Mesendoderm (in vitro differentiated cells): ENCODE measurements at regions not wholly inside any gene's neighbourhood (a gene's known extent, or its start where the extent isn't known, plus 50 kb on each side); places are given as distances from the start of the nearest gene placed in this dataset.
A peak's percentile ranks its signal among the peaks of the same experiment; 100 is the strongest.

Source experiments
- DNase-seq: peaks from one replicate; pipeline ENCODE4 v3.0.0; 2013
- H2AK5ac ChIP-seq: 2 replicates; pipeline ENCODE4 v1.6.1; 2013; ENCODE audit warnings: low read length, inconsistent platforms
- H2BK120ac ChIP-seq: 2 replicates; pipeline ENCODE4 v1.6.1; 2013; ENCODE audit warnings: low read depth, mild to moderate bottlenecking, low read length, moderate library complexity, mixed read lengths
- H2BK15ac ChIP-seq: replicated peaks from 2 replicates; pipeline ENCODE4 v1.6.1; 2013; ENCODE audit warnings: low read depth, mild to moderate bottlenecking, moderate library complexity
- H2BK5ac ChIP-seq: 2 replicates; pipeline ENCODE4 v1.6.1; 2013; ENCODE audit warnings: low read length, inconsistent platforms
- H3K18ac ChIP-seq: 2 replicates; pipeline ENCODE4 v1.6.1; 2013; ENCODE audit warnings: mild to moderate bottlenecking, low read length, mixed read lengths
- H3K23ac ChIP-seq: one replicate; pipeline ENCODE4 v1.6.1; 2013; ENCODE audit warnings: low read length
- H3K27ac ChIP-seq: 2 replicates; pipeline ENCODE4 v1.5.1; 2013; ENCODE audit warnings: low read depth, mild to moderate bottlenecking, inconsistent platforms, low read length, moderate library complexity
- H3K27me3 ChIP-seq: 2 replicates; pipeline ENCODE4 v1.6.1; 2013; ENCODE audit warnings: low read length, control low read depth, mild to moderate bottlenecking, inconsistent platforms; ENCODE audit not compliant: insufficient read depth, poor library complexity
- H3K36me3 ChIP-seq: 2 replicates; pipeline ENCODE4 v1.6.1; 2013; ENCODE audit warnings: low read length, inconsistent platforms; ENCODE audit not compliant: control insufficient read depth, insufficient read depth
- H3K4ac ChIP-seq: one replicate; pipeline ENCODE4 v1.6.1; 2013; ENCODE audit warnings: low read depth, mild to moderate bottlenecking, low read length, moderate library complexity
- H3K4me1 ChIP-seq: 2 replicates; pipeline ENCODE4 v1.6.1; 2013; ENCODE audit warnings: low read depth, low read length, inconsistent platforms; ENCODE audit not compliant: control insufficient read depth
- H3K4me2 ChIP-seq: 2 replicates; pipeline ENCODE4 v1.6.1; 2013; ENCODE audit warnings: low read length
- H3K4me3 ChIP-seq: 2 replicates; pipeline ENCODE4 v1.5.1; 2013; ENCODE audit warnings: mild to moderate bottlenecking, low read length
- H3K56ac ChIP-seq: one replicate; pipeline ENCODE4 v1.6.1; 2013; ENCODE audit warnings: low read length
- H3K79me1 ChIP-seq: 2 replicates; pipeline ENCODE4 v1.6.1; 2013; ENCODE audit warnings: low read length, inconsistent platforms
- H3K79me2 ChIP-seq: 2 replicates; pipeline ENCODE4 v1.6.1; 2013; ENCODE audit warnings: mild to moderate bottlenecking, low read length; ENCODE audit not compliant: control insufficient read depth, insufficient read depth
- H3K9ac ChIP-seq: 2 replicates; pipeline ENCODE4 v1.6.1; 2013; ENCODE audit warnings: low read length, inconsistent platforms
- H4K5ac ChIP-seq: one replicate; pipeline ENCODE4 v1.6.1; 2013; ENCODE audit warnings: low read length
- H4K8ac ChIP-seq: one replicate; pipeline ENCODE4 v1.6.1; 2013; ENCODE audit warnings: low read depth, mild to moderate bottlenecking, control low read depth, low read length, moderate library complexity
- WGBS: extraction: QIAGEN DNeasy Blood & Tissue Kit; methylation state at CpG from one replicate; pipeline ENCODE4 v1.1.7; 2013; ENCODE audit warnings: low lambda C conversion rate, missing lambda C conversion rate; ENCODE audit not compliant: insufficient coverage; ENCODE audit errors: extremely low coverage; 5-methylcytosine and 5-hydroxymethylcytosine counted together

- no peak overlapping the region for H3K4me2 ChIP-seq
- no CpG with 5 or more reads among the region's 6 CpGs for WGBS
- H3K79me1 ChIP-seq: no peaks in the 10 kb centered on the region
- H3K4ac ChIP-seq: no peak overlapping the region
- no peak overlapping the region for H3K9ac ChIP-seq
- no peaks in the 10 kb centered on the region for H3K79me2 ChIP-seq
- H3K56ac ChIP-seq: no peak overlapping the region
- no peak overlapping the region for H2BK15ac ChIP-seq
- no peak overlapping the region for H3K27ac ChIP-seq
- no peaks in the 10 kb centered on the region for H3K4me1 ChIP-seq
- no peak overlapping the region for H3K4me3 ChIP-seq
- H2BK120ac ChIP-seq: no peak overlapping the region
- DNase-seq: no peak
- H3K18ac ChIP-seq: peak overlapping the region; percentile 18
- H3K23ac ChIP-seq: no peak overlapping the region
- no peak overlapping the region for H4K8ac ChIP-seq
- H4K5ac ChIP-seq: no peak overlapping the region
- H2AK5ac ChIP-seq: no peak overlapping the region
- H3K36me3 ChIP-seq: no peaks in the 10 kb centered on the region
- H2BK5ac ChIP-seq: no peak overlapping the region
- no peaks in the 10 kb centered on the region for H3K27me3 ChIP-seq
Measured at GRCh38 chr1:238991765-238992495, 394.4 kb upstream of the CHRM3 start.

- Histone ChIP-seq H3K56ac (no peak overlapping the region), H3K18ac (no peak overlapping the region), H4K5ac (no peak overlapping the region), H3K79me1 (no peaks in the 10 kb centered on the region), H3K9ac (no peak overlapping the region), H3K79me2 (no peaks in the 10 kb centered on the region), H3K27ac (no peak overlapping the region), H4K8ac (no peak overlapping the region), H3K4me2 (no peak overlapping the region), H2BK15ac (no peak overlapping the region), H2AK5ac (no peak overlapping the region), H3K4me3 (no peak overlapping the region), H3K23ac (no peak overlapping the region), H3K4ac (no peak overlapping the region), H3K27me3 (no peaks in the 10 kb centered on the region), H2BK120ac (no peak overlapping the region), H3K36me3 (no peaks in the 10 kb centered on the region), H2BK5ac (no peak overlapping the region), H3K4me1 (no peaks in the 10 kb centered on the region)
- DNase-seq: no peak
- no CpG with 5 or more reads among the region's 2 CpGs for WGBS
Measured at GRCh38 chr1:238985312-238985711, 401.1 kb upstream of the CHRM3 start.

- H2AK5ac ChIP-seq: no peak overlapping the region
- no peak overlapping the region for H4K5ac ChIP-seq
- H2BK120ac ChIP-seq: no peak overlapping the region
- no peaks in the 10 kb centered on the region for H3K36me3 ChIP-seq
- no peak overlapping the region for H2BK5ac ChIP-seq
- no peak overlapping the region for H3K18ac ChIP-seq
- H3K23ac ChIP-seq: no peak overlapping the region
- no peak overlapping the region for H3K56ac ChIP-seq
- H3K27ac ChIP-seq: no peak overlapping the region
- H3K79me2 ChIP-seq: no peaks in the 10 kb centered on the region
- H3K4me3 ChIP-seq: no peak overlapping the region
- H3K4me1 ChIP-seq: no peaks in the 10 kb centered on the region
- no peak overlapping the region for H3K4me2 ChIP-seq
- no peak overlapping the region for H2BK15ac ChIP-seq
- H3K4ac ChIP-seq: no peak overlapping the region
- WGBS: no CpG with 5 or more reads among the region's 5 CpGs
- H3K79me1 ChIP-seq: no peaks in the 10 kb centered on the region
- no peak overlapping the region for H3K9ac ChIP-seq
- no peak overlapping the region for H4K8ac ChIP-seq
- H3K27me3 ChIP-seq: no peaks in the 10 kb centered on the region
- no peak for DNase-seq
Measured at GRCh38 chr1:238982736-238983135, 403.6 kb upstream of the CHRM3 start.

GRCh38 chr1:238981317-238981933, 404.9 kb upstream of the CHRM3 start:
- Histone ChIP-seq H3K36me3 (no peaks in the 10 kb centered on the region), H4K5ac (no peak overlapping the region), H3K79me1 (no peaks in the 10 kb centered on the region), H3K4ac (no peak overlapping the region), H2BK15ac (no peak overlapping the region), H3K23ac (no peak overlapping the region), H3K79me2 (no peaks in the 10 kb centered on the region), H3K9ac (no peak overlapping the region), H3K4me1 (no peaks in the 10 kb centered on the region), H2AK5ac (no peak overlapping the region), H3K18ac (no peak overlapping the region), H3K56ac (no peak overlapping the region), H3K27ac (no peak overlapping the region), H3K4me3 (no peak overlapping the region), H3K27me3 (no peaks in the 10 kb centered on the region), H2BK120ac (no peak overlapping the region), H2BK5ac (no peak overlapping the region), H4K8ac (no peak overlapping the region), H3K4me2 (no peak overlapping the region)
- WGBS: no CpG with 5 or more reads among the region's 2 CpGs
- DNase-seq: no peak

- no peak overlapping the region for H3K27ac ChIP-seq
- no peak overlapping the region for H3K23ac ChIP-seq
- H2AK5ac ChIP-seq: no peak overlapping the region
- H4K5ac ChIP-seq: no peak overlapping the region
- no peak overlapping the region for H2BK120ac ChIP-seq
- no peaks in the 10 kb centered on the region for H3K79me1 ChIP-seq
- no peak overlapping the region for H4K8ac ChIP-seq
- no peak overlapping the region for H3K4me3 ChIP-seq
- H3K18ac ChIP-seq: no peak overlapping the region
- H3K4me1 ChIP-seq: no peaks in the 10 kb centered on the region
- no peak overlapping the region for H3K9ac ChIP-seq
- no peak for DNase-seq
- no peak overlapping the region for H3K4ac ChIP-seq
- no peaks in the 10 kb centered on the region for H3K36me3 ChIP-seq
- H3K56ac ChIP-seq: no peak overlapping the region
- WGBS: no CpG with 5 or more reads among the region's 2 CpGs
- H2BK5ac ChIP-seq: no peak overlapping the region
- H3K4me2 ChIP-seq: no peak overlapping the region
- no peaks in the 10 kb centered on the region for H3K79me2 ChIP-seq
- H2BK15ac ChIP-seq: no peak overlapping the region
- H3K27me3 ChIP-seq: no peaks in the 10 kb centered on the region
Measured at GRCh38 chr1:238980053-238980452, 406.3 kb upstream of the CHRM3 start.

- Histone ChIP-seq H4K8ac (no peak overlapping the region), H4K5ac (no peak overlapping the region), H3K56ac (no peak overlapping the region), H3K9ac (no peak overlapping the region), H3K18ac (no peak overlapping the region), H3K4ac (no peak overlapping the region), H3K36me3 (no peaks in the 10 kb centered on the region), H2BK120ac (no peak overlapping the region), H3K4me3 (no peak overlapping the region), H3K79me2 (no peaks in the 10 kb centered on the region), H2AK5ac (no peak overlapping the region), H3K27ac (no peak overlapping the region), H3K4me1 (no peaks in the 10 kb centered on the region), H3K79me1 (no peaks in the 10 kb centered on the region), H3K23ac (no peak overlapping the region), H2BK15ac (no peak overlapping the region), H3K27me3 (no peaks in the 10 kb centered on the region), H2BK5ac (no peak overlapping the region), H3K4me2 (no peak overlapping the region)
- no CpG with 5 or more reads among the region's 5 CpGs for WGBS
- no peak for DNase-seq
Measured at GRCh38 chr1:238964631-238965030, 421.7 kb upstream of the CHRM3 start.
